Activated naive CD4-positive, alpha-beta T cell treated with anti-CD3 and anti-CD28 coated beads, Interleukin-2, amount 10 ng/mL, durations not matched to agents 7 days and 5 days (primary cell): ENCODE measurements at regions not wholly inside any gene's neighbourhood (a gene's known extent, or its start where the extent isn't known, plus 50 kb on each side); places are given as distances from the start of the nearest gene placed in this dataset.

Experiments
- CTCF ChIA-PET: fragments of 350-600 bp; sonication (Branson Sonifier 250); formaldehyde crosslinking; loops from one replicate; lab custom pipeline; 2021; ENCODE audit warnings: antibody characterized with exemption; lab: Charles Lee
- DNase-seq: peaks from one replicate; pipeline ENCODE4 v3.0.0-alpha.2; 2020
- H3K27ac Mint-ChIP-seq: one replicate; pipeline ENCODE4 v1.8.0; 2021; ENCODE audit warnings: mild to moderate bottlenecking, moderate library complexity, mixed read lengths
- H3K27me3 Mint-ChIP-seq: one replicate; pipeline ENCODE4 v1.8.0; 2021; ENCODE audit warnings: mild to moderate bottlenecking, mixed read lengths
- H3K36me3 Mint-ChIP-seq: one replicate; pipeline ENCODE4 v1.8.0; 2021; ENCODE audit warnings: mixed read lengths
- H3K4me1 Mint-ChIP-seq: one replicate; pipeline ENCODE4 v1.8.0; 2021; ENCODE audit warnings: mixed read lengths
- H3K4me3 Mint-ChIP-seq: one replicate; pipeline ENCODE4 v1.8.0; 2021; ENCODE audit warnings: mild to moderate bottlenecking, moderate library complexity, mixed read lengths
- H3K9me3 Mint-ChIP-seq: one replicate; pipeline ENCODE4 v1.8.0; 2021; ENCODE audit warnings: mixed read lengths

DNA sequence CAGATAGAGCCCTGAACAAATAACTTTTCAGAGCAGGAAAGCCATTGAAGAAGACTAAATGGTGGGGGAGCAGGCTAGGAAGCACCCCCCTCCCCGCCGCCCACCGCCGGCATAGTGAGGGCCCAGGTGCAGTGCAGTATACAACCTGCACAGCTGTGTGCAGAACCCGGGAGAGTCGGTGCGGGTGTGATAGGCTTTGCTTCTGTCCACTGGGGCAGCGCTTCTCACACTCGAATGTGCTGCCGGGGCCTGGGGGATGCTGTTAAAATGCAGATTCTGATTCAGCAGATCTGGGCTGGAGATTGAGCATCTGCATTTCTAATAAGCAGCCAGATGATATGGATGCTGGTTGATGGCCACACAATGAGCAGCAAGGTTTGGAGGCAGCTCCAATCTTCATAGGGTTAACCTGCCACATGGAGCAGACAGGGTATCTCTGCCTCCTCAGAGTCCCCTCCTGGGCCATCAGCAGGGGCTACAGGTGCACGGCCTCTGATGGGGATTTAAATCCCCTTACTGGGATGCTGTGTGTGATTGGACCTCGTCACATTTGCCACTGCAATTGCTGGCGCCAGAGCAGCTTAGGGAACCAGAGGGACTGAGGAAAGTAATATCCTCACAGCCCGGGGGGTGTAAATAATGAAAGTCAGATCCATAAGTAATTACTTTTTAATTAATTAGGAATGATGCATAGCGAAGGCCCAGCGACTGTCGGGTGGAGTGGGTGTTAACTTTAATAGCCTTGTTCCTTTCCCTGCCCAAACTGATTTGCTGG, 172.0 kb upstream of the RPL38 start:
- Mint-ChIP-seq H3K4me1 (no peaks in the 10 kb centered on the region), H3K27ac (no peak overlapping the region), H3K4me3 (no peak overlapping the region), H3K9me3 (no peaks in the 10 kb centered on the region), H3K36me3 (no peaks in the 10 kb centered on the region), H3K27me3 (peaks cover 63% of the 10 kb centered on the region)
- DNase-seq, result no peak
- CTCF ChIA-PET, result no interaction called here

DNA sequence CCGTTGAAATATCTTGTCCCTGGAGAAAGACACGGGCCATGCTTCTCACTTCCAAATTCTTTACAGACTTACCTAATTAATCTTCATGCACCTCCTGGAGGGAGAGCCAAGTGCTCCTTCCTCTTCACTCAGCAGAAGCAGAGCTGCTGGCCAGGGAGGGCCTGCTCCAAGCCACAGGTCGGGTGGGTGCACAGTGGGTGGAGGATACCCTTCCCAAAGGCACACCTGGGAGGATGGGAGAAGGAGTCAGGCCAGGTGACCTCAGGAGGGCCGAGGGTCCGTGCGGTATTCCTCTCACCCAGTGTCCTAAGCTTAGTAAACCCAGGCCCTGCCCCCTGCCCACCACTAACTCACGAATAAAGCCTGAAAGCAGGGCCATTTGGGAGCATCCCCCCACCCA, 171.3 kb upstream of the RPL38 start:
- no peaks in the 10 kb centered on the region for H3K4me1 Mint-ChIP-seq
- CTCF ChIA-PET, result no interaction called here
- DNase-seq, result no peak
- no peaks in the 10 kb centered on the region for H3K36me3 Mint-ChIP-seq
- H3K9me3 Mint-ChIP-seq, result no peaks in the 10 kb centered on the region
- peaks cover 57% of the 10 kb centered on the region for H3K27me3 Mint-ChIP-seq
- no peak overlapping the region for H3K4me3 Mint-ChIP-seq
- H3K27ac Mint-ChIP-seq, result no peak overlapping the region

DNA sequence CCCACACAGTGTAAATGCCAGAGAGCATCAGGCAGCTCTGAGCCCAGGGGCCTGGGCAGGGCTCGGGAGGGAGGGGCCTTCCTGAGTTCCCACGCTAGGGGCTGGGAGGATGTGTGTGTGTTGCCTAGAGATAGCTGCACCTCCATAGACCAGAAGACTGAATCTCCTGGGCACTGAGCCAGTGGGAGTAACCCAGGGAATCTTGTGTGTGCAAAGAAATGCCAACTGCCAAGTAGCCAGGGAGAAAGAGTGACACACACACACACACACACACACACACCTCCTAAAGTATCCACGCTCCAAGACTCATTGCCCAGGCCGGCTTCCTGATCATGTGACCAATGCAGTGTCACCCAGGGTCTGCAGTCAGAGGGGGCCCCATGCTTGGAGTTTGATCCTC, 166.2 kb upstream of the RPL38 start:
- no peak for DNase-seq
- Mint-ChIP-seq H3K36me3 (no peaks in the 10 kb centered on the region), H3K9me3 (no peaks in the 10 kb centered on the region), H3K27me3 (peaks cover 26% of the 10 kb centered on the region), H3K27ac (no peak overlapping the region), H3K4me3 (no peak overlapping the region), H3K4me1 (no peaks in the 10 kb centered on the region)
- CTCF ChIA-PET, result no interaction called here

DNA sequence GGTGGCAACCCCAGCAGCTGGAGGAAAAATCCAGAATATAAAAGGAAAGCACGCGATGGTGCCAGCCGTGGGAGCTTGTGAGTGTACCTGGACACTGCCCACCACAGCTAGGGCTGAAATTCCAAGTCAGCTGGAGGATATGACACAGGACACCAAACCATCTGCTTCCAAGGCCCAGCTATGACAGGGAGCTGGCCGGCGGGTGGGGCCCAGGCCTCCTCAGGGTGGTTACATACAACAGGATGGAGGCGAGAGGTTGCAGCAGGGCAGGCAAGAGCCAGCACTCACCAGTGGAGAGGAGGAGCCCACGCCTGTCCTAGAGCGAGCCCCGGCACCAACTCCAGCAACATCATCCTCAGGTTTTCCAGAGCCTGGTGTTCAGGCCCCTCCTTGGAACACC, 163.2 kb upstream of the RPL38 start:
- no peaks in the 10 kb centered on the region for H3K4me1 Mint-ChIP-seq
- DNase-seq, result no peak
- peaks cover 14% of the 10 kb centered on the region for H3K27me3 Mint-ChIP-seq
- no peaks in the 10 kb centered on the region for H3K9me3 Mint-ChIP-seq
- no peak overlapping the region for H3K4me3 Mint-ChIP-seq
- CTCF ChIA-PET, result no interaction called here
- H3K27ac Mint-ChIP-seq, result no peak overlapping the region
- H3K36me3 Mint-ChIP-seq, result no peaks in the 10 kb centered on the region

DNA sequence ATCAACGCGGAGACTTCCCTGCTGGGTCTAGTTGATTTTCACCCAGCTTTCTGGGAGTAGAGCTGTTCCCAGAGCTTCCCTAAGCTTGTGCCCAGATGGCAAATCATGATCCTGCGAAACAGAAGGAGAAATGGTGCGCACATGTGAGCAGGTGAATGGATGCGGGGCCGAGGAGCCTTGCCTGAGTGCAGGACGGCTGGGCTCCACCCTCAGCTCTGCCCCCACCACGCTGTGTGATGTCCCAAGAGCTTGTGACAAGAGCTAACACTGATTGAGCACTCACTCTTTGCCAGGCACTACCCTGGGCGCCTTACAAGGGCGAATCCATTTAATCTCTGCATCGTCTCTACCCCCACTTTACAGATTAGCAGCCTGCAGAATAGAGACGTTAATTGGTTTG, 162.7 kb upstream of the RPL38 start:
- H3K27me3 Mint-ChIP-seq, result peaks cover 10% of the 10 kb centered on the region
- CTCF ChIA-PET, result no interaction called here
- H3K27ac Mint-ChIP-seq, result no peak overlapping the region
- no peak overlapping the region for H3K4me3 Mint-ChIP-seq
- no peaks in the 10 kb centered on the region for H3K9me3 Mint-ChIP-seq
- no peaks in the 10 kb centered on the region for H3K36me3 Mint-ChIP-seq
- no peak for DNase-seq
- H3K4me1 Mint-ChIP-seq, result no peaks in the 10 kb centered on the region

DNA sequence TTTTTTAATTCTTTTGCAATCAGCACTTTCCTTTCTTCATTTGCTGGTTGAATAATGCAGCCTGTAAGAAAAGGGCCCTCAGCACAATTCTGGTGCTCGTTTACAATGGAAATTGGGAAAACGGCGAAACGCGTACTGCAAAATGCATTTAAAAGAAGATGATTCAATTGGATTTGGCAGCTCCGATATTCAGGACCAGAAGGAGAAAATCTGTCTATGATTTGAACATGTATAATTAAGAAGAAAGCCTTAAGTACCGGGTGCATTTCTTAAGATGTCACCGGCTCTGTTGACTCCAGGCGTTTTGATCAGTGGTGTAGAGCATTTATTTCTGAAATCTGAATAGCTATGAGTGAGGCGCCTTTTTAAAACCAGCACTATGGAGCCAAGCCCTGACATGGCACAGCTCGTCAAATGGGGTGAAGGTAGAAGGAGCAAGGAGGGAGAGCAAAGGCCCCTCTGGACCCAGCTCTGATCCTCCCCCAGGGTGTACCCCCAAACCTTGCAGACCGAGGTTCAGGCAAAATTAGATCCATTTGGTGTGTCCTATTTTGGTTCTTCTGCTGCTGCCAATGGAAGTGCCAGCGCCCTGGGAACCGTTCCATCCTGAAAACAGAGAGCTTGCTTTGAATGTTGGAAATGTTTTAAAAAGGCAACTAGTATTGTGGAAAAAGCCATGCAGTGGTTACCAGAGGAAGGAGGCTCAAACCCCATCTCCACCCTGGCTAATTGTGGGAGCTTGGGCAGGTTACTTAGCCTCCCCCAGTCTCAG, 161.4 kb upstream of the RPL38 start:
- Mint-ChIP-seq H3K27me3 (peaks cover 13% of the 10 kb centered on the region), H3K27ac (no peak overlapping the region), H3K4me3 (no peak overlapping the region), H3K4me1 (no peaks in the 10 kb centered on the region), H3K36me3 (no peaks in the 10 kb centered on the region), H3K9me3 (no peaks in the 10 kb centered on the region)
- DNase-seq, result no peak
- CTCF ChIA-PET, result no interaction called here

DNA sequence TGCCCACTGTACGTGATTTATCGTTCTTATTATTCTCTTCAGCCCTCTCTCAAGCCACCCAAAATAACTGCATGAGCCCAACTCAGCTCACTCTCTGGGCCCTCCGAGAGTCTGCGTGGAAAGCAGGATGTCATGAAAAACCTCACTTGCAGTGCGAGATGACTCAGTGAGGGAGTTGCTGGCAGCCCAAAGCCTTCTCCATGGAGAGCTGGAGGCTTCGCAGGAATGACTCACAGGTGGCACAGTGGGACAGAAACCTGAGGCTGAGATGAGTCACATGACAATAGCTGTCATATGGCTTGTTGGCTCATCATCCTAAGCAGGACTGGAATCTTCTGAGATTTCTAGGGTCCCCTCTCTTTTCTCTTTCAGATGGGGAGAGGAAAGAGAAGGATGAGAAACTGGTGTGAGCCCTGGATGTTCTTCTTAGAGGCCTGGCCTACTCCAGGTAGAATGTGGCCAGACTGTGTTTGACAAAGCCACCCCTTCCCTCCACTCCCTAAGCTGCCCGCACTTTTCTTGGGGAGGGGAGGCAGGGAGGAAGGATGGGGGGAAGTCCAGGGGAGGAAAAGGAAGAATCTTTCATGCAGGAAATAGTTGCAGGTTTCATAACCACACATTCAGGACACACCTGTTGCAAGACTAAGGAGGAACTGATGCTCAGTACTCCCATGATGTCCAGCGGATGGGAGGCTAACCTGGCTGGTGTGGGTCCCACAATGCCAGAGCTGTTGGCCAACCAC, 160.6 kb upstream of the RPL38 start:
- H3K4me3 Mint-ChIP-seq, result no peak overlapping the region
- no peaks in the 10 kb centered on the region for H3K9me3 Mint-ChIP-seq
- CTCF ChIA-PET, result no interaction called here
- no peaks in the 10 kb centered on the region for H3K4me1 Mint-ChIP-seq
- no peaks in the 10 kb centered on the region for H3K36me3 Mint-ChIP-seq
- H3K27ac Mint-ChIP-seq, result no peak overlapping the region
- DNase-seq, result no peak
- H3K27me3 Mint-ChIP-seq, result peaks cover 17% of the 10 kb centered on the region

DNA sequence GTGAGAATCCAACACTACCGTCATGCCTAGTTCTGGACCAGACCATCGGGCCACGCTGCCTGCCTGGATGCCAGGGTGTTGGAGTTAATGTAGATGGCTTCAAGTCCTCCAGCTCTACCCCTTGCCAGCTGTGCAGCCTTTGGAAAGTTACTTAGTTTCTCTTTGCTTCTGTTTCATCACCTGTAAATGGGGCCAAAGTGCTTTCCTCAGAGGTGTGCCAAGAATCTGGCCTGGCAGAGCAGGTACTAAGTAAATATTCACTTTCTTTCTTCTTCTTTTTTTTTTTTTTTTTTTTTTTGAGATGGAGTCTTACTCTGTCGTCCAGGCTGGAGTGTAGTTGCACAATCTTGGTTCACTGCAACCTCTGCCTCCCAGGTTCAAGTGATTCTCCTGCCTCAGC, 159.5 kb upstream of the RPL38 start:
- Mint-ChIP-seq H3K36me3 (no peaks in the 10 kb centered on the region), H3K4me1 (no peaks in the 10 kb centered on the region), H3K27ac (no peak overlapping the region), H3K9me3 (no peaks in the 10 kb centered on the region), H3K27me3 (peaks cover 27% of the 10 kb centered on the region), H3K4me3 (no peak overlapping the region)
- CTCF ChIA-PET, result no interaction called here
- no peak for DNase-seq

DNA sequence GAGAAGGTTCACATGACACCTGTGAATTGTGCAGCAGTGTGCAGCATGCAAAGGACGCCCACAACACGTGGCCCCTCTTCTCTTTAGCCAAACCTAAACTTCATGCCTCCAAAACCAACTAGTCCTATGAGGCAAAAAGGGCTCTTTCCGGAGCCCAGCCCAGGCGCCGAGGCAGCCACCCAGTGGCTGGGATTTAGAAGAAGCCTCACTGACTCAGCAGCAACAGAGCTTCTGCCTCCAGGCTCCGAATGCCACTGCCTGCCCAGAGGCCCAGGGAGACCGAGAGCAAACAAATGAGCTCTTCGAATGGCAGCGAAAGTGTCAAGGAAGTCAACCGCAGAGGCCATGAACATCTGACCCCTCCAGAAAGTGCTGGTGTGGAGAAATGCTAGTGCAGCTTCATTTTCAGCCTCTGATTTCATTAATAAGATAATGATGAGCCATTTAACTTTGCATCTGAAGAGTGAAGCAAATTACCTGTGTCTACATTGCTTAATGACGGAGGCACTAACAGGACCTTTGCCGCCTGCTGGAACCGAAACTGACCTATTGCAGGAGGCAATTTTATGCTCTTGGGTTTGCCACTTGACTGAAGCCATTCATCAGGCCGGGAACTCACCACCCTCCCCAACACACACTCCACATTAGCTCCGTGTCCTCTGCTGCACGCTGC, 157.7 kb upstream of the RPL38 start:
- Mint-ChIP-seq H3K36me3 (no peaks in the 10 kb centered on the region), H3K4me1 (no peaks in the 10 kb centered on the region), H3K9me3 (no peaks in the 10 kb centered on the region), H3K27ac (no peak overlapping the region), H3K4me3 (no peak overlapping the region), H3K27me3 (peaks cover 33% of the 10 kb centered on the region)
- DNase-seq, result no peak
- CTCF ChIA-PET, result no interaction called here

DNA sequence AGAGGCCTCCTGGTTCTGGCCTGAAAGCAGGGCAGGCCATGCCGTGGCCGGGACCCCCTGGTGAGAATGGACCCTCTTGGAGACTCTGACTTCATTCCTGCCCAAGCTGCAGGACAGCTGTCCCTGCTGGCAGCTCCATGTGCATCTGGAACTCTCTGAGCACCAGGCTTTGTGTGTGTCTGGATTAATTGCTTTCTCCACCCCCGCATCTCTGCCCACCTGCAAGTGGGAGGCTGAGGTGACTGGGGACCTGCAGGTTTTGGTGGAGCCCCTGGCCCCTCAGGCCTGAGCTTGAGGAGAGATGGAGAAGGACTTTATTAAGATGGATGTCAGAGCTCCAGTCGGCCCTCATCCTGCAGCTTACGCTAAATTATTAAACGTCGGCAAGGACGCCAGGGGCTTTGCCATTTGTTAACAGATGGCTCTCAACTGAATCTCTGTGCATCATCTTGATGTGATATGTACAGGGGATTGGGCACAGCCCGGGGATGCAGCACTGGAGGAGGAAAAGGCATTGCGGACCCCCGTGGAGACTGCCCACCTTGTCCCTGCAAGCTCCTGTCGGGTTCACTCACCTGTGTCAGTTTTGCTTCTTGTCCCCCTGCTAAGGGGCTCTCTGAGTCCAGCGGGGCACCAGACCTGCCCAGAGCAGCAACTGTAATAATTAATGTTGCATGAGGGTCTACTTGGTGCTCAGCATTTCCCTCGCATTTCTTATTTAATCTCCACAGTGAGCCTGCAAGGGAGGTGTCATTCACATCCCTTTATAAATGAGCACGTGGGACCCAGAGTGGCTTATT, 154.1 kb upstream of the RPL38 start:
- no peaks in the 10 kb centered on the region for H3K36me3 Mint-ChIP-seq
- CTCF ChIA-PET, result no interaction called here
- peaks cover 48% of the 10 kb centered on the region for H3K27me3 Mint-ChIP-seq
- no peak overlapping the region for H3K4me3 Mint-ChIP-seq
- no peaks in the 10 kb centered on the region for H3K9me3 Mint-ChIP-seq
- no peaks in the 10 kb centered on the region for H3K4me1 Mint-ChIP-seq
- DNase-seq, result no peak
- no peak overlapping the region for H3K27ac Mint-ChIP-seq

DNA sequence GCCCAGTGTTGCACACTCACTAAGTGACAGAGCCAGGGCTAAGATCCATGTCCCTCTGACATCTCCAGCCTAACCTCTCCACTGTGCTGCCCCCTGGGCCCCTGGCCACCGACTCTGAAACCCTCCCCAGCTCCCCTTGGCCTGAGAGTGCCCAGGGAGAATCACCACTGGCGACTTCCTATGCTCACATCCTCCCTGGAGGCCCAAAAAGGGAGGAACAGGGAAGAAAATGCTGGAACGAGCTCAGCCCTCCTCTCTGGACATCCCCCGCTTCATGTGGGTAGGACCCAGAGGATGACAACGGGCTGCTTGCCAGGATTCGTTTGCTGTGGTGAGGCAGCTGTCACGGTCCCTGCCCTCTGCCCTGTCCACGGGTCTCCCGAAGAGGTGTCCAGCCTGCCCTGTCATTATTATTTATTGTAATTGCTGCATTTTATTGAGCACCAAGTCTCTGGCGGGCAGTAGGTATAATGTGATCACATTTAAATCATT, 153.5 kb upstream of the RPL38 start:
- peaks cover 55% of the 10 kb centered on the region for H3K27me3 Mint-ChIP-seq
- DNase-seq, result no peak
- no peak overlapping the region for H3K4me3 Mint-ChIP-seq
- H3K4me1 Mint-ChIP-seq, result no peaks in the 10 kb centered on the region
- H3K27ac Mint-ChIP-seq, result no peak overlapping the region
- no peaks in the 10 kb centered on the region for H3K9me3 Mint-ChIP-seq
- CTCF ChIA-PET, result no interaction called here
- no peaks in the 10 kb centered on the region for H3K36me3 Mint-ChIP-seq

DNA sequence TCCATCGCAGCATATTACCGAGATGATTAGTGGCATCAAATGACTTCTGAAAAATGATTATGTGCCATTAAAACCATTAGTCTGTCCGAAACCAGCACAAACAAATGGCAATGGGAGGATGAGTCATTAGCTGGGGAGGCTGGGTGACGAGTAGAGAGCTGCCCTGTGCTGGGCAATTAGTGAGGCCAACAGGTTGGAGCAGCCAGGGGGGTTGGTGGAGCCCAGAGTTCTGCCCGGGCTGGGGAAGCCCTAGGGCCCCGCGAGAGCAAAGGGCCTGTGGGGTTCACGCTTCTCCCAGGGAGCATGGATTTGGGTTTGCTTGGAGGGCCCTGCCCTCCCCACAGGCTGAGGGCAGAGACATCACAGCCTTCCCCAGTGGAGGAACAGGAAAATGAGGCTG, 152.1 kb upstream of the RPL38 start:
- Mint-ChIP-seq H3K27me3 (peaks cover 62% of the 10 kb centered on the region), H3K27ac (no peak overlapping the region), H3K4me3 (no peak overlapping the region), H3K4me1 (no peaks in the 10 kb centered on the region), H3K9me3 (no peaks in the 10 kb centered on the region), H3K36me3 (no peaks in the 10 kb centered on the region)
- no peak for DNase-seq
- CTCF ChIA-PET, result no interaction called here

DNA sequence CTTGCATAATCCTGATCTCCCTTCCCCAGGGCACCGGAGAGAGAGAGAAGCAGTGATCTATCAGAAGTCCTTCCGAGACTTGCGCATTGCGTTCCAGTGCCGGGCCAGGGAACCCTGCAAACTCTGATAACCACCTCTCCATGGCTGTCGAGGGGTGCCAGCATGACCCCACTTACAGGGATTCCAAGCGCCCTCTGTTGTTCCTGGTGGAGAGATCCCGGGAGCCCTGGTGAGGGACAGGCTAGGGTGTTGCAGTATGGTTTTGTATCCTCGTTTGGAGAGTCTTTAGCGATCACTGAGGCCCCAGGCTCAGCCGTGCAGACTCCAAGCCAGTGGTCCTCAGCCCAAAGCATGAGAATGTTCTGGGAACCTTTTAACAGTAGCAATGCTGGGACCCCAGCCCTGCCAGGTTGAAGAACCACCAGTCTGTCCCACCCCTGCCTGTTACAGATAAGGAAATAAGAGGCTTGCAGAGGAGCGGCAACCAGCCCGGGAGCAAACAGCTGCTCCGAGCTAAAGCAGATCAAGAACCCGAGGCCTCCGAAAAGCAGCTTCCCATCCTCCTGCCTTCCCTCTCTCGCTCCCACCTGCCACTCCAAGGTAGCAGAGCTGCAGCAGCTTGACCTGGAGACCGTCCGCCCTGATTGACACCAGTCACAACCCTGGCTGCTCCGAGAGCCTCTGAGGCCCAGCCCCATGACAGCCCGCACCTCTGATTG, 150.3 kb upstream of the RPL38 start:
- H3K4me1 Mint-ChIP-seq, result no peaks in the 10 kb centered on the region
- H3K27me3 Mint-ChIP-seq, result peaks cover 71% of the 10 kb centered on the region
- no peak overlapping the region for H3K27ac Mint-ChIP-seq
- no peaks in the 10 kb centered on the region for H3K9me3 Mint-ChIP-seq
- no peak for DNase-seq
- H3K36me3 Mint-ChIP-seq, result no peaks in the 10 kb centered on the region
- CTCF ChIA-PET, result no interaction called here
- no peak overlapping the region for H3K4me3 Mint-ChIP-seq
